A549 (cell line): ENCODE measurements at regions not wholly inside any gene's neighbourhood (a gene's known extent, or its start where the extent isn't known, plus 50 kb on each side); places are given as distances from the start of the nearest gene placed in this dataset.

ENCODE experiments used
- BHLHE40 ChIP-seq: IDR thresholded peaks from 2 replicates; pipeline ENCODE4 v1.6.1; 2012; ENCODE audit warnings: low read depth, low read length, inconsistent platforms
- CBX8 ChIP-seq: fragments of 200-600 bp; sonication (generic); IDR thresholded peaks from 2 replicates; pipeline ENCODE4 v1.6.1; 2016
- CTCF ChIP-seq: fragments of >200 bp; sonication (Bioruptor Twin); formaldehyde crosslinking; IDR thresholded peaks from 3 replicates; pipeline ENCODE4 v1.5.1; 2016
- EHMT2 ChIP-seq: fragments of 200-600 bp; sonication (generic); IDR thresholded peaks from 2 replicates; pipeline ENCODE4 v1.6.1; 2016; ENCODE audit warnings: antibody characterized with exemption, low read depth, mild to moderate bottlenecking, moderate library complexity
- ESRRA ChIP-seq: fragments of 150-350 bp; IDR thresholded peaks from 2 replicates; pipeline ENCODE4 v1.6.1; 2014; ENCODE audit warnings: mild to moderate bottlenecking, low read length, borderline replicate concordance
- HEYL ChIP-seq: fragments of 250-450 bp; sonication (Bioruptor Pico); IDR thresholded peaks from 2 replicates; pipeline ENCODE4 v1.8.0; 2021; ENCODE audit warnings: mild to moderate bottlenecking, moderate library complexity
- JUNB ChIP-seq: fragments of >200 bp; sonication (Bioruptor Twin); formaldehyde crosslinking; IDR thresholded peaks from 2 replicates; pipeline ENCODE4 v1.6.1; 2016
- MAFK ChIP-seq: fragments of 450-650 bp; IDR thresholded peaks from 2 replicates; pipeline ENCODE4 v1.6.1; 2014; ENCODE audit not compliant: partially characterized antibody
- MAZ ChIP-seq: fragments of 150-350 bp; IDR thresholded peaks from 2 replicates; pipeline ENCODE4 v1.6.1; 2014; ENCODE audit warnings: antibody characterized with exemption, low read depth, low read length, borderline replicate concordance
- NPAS2 ChIP-seq: fragments of 250-450 bp; sonication (Bioruptor Pico); IDR thresholded peaks from 2 replicates; pipeline ENCODE4 v1.8.0; 2022; ENCODE audit warnings: mild to moderate bottlenecking, moderate library complexity, borderline replicate concordance
- NR3C1 ChIP-seq: fragments of >200 bp; sonication (Bioruptor Twin); formaldehyde crosslinking; IDR thresholded peaks from 3 replicates; pipeline ENCODE4 v1.6.1; 2017
- POLR2A ChIP-seq: IDR thresholded peaks from 2 replicates; pipeline ENCODE4 v1.6.1; 2012; ENCODE audit warnings: mild to moderate bottlenecking, low read length
- RAD21 ChIP-seq, 2 experiments: fragments of >200 bp in 1 of 2; sonication (Bioruptor Twin) in 1 of 2; formaldehyde crosslinking in 1 of 2; IDR thresholded peaks in 1 of 2; conservative IDR thresholded peaks in 1 of 2; 2 replicates in 1 of 2; 3 replicates in 1 of 2; pipeline ENCODE4 v1.6.1; 2012 to 2018; ENCODE audit warnings: inconsistent platforms in 1 of 2
- REST ChIP-seq: fragments of 200-600 bp; sonication (generic); IDR thresholded peaks from 2 replicates; pipeline ENCODE4 v1.6.1; 2016; ENCODE audit warnings: antibody characterized with exemption, mild to moderate bottlenecking, moderate library complexity

- TF ChIP-seq POLR2A (no peak), NR3C1 (no peak), JUNB (no peak), MAZ (no peak), BHLHE40 (no peak), CTCF (no peak), CBX8 (no peak), RAD21 (conservative IDR thresholded peaks at IDR 0.05 in 1 of 2, IDR thresholded peaks at IDR 0.05 in 1 of 2) (no peak), HEYL (CRISPR knock-in tag) (no peak), REST (no peak), ESRRA (no peak), EHMT2 (no peak), MAFK (no peak), NPAS2 (CRISPR knock-in tag) (no peak)
Measured at GRCh38 chr3:144097163-144097562, 125.5 kb downstream of the DIPK2A start.
